ENCODE measurements at regions not wholly inside any gene's neighbourhood (a gene's known extent, or its start where the extent isn't known, plus 50 kb on each side); places are given as distances from the start of the nearest gene placed in this dataset.

GRCh38 chr1:217079584-217079983 is 356.4 kb upstream of the ESRRG start:
- H3K36me3 ChIP-seq (ENCODE audit: control insufficient read depth in 2 of 2, insufficient read depth in 2 of 2, low read length in 1 of 2): no peaks in the 10 kb centered on the region
- TF ChIP-seq TAF1 (IDR thresholded peaks at IDR 0.05; ENCODE audit: borderline replicate concordance, low read depth, low read length): no peak
- no peak for TF ChIP-seq ELK1 (IDR thresholded peaks at IDR 0.05; ENCODE audit: low read depth, low read length)
- no peak for TF ChIP-seq TCF12 (IDR thresholded peaks at IDR 0.05; ENCODE audit: low read depth, low read length)
- no peak for TF ChIP-seq TCF7 (IDR thresholded peaks at IDR 0.05; ENCODE audit: borderline replicate concordance)
- TF ChIP-seq POLR2A (IDR thresholded peaks at IDR 0.05; ENCODE audit: low read depth, low read length): no peak
- TF ChIP-seq MEF2A (IDR thresholded peaks at IDR 0.05; ENCODE audit: insufficient read depth, low read depth, low read length): no peak
- TF ChIP-seq E4F1 (IDR thresholded peaks at IDR 0.05; ENCODE audit: borderline replicate concordance, partially characterized antibody): no peak
- no peak for TF ChIP-seq PBX3 (IDR thresholded peaks at IDR 0.05; ENCODE audit: insufficient replicate concordance, low read depth, low read length)
- TF ChIP-seq PML (IDR thresholded peaks at IDR 0.05; ENCODE audit: low read length): no peak
- no peak for TF ChIP-seq IRF4 (IDR thresholded peaks at IDR 0.05; ENCODE audit: low read depth, low read length)
- no peak for TF ChIP-seq KDM1A (IDR thresholded peaks at IDR 0.05; ENCODE audit: borderline replicate concordance)
- no peak for TF ChIP-seq ESRRA (IDR thresholded peaks at IDR 0.05; ENCODE audit: low read length)
- no peak for TF ChIP-seq ZBTB33 (IDR thresholded peaks at IDR 0.05)
- no peak for TF ChIP-seq SMC3 (IDR thresholded peaks at IDR 0.05; ENCODE audit: borderline replicate concordance, low read length)
- no peak for TF ChIP-seq CHD1 (IDR thresholded peaks at IDR 0.05; ENCODE audit: low read depth, low read length)
- no peak for TF ChIP-seq HDAC6 (IDR thresholded peaks at IDR 0.05; ENCODE audit: unreplicated experiment)
- TF ChIP-seq HCFC1 (IDR thresholded peaks at IDR 0.05; ENCODE audit: low read length): no peak
- no peak overlapping the region for H2AFZ ChIP-seq (ENCODE audit: control insufficient read depth, low read depth, low read length)
- SMC1A ChIA-PET (ENCODE audit: uncharacterized antibody, unreplicated experiment): no interaction called here
- DNase-seq (ENCODE audit: low read depth, low spot score) (no peak), FAIRE-seq (no peak), ATAC-seq (no peak)
- CTCF ChIA-PET: no interaction called here
- RAD21 ChIA-PET (ENCODE audit: unreplicated experiment): no interaction called here
- no peak overlapping the region for H3K27ac ChIP-seq (ENCODE audit: control insufficient read depth, insufficient read depth)
- in situ Hi-C loops (cut with MboI) (no loop called here), intact Hi-C loops (cut with micrococcal nuclease; ENCODE audit: unreplicated experiment) (no loop called here)
- H3K27me3 ChIP-seq (replicated peaks in 1 of 2; ENCODE audit: control insufficient read depth in 2 of 2, insufficient read depth in 2 of 2, low read length in 1 of 2): no peaks in the 10 kb centered on the region; a peak in 2 of 4 replicates
- no peak overlapping the region for H3K4me2 ChIP-seq (ENCODE audit: control insufficient read depth, insufficient read depth)
- H3K4me3 ChIP-seq: no peak overlapping the region
- H3K4me1 ChIP-seq (ENCODE audit: control insufficient read depth, insufficient read depth, low read length): no peaks in the 10 kb centered on the region
- BruUV-seq (replicated peaks): no TSS peak
- H3K79me2 ChIP-seq (ENCODE audit: control insufficient read depth, insufficient read depth, low read length): no peaks in the 10 kb centered on the region
- no peaks in the 10 kb centered on the region for H4K20me1 ChIP-seq (ENCODE audit: control insufficient read depth, insufficient read depth)
- H3K9me3 ChIP-seq (replicated peaks; ENCODE audit: control insufficient read depth, insufficient read depth, low read length): no peaks in the 10 kb centered on the region
- POLR2A ChIA-PET: no interaction called here
- no peak overlapping the region for H3K9ac ChIP-seq (ENCODE audit: control insufficient read depth, insufficient read depth, low read length)
- WGBS (ENCODE audit: insufficient coverage, insufficient replicate concordance, low lambda C conversion rate, missing lambda C conversion rate): 12% methylated on average over 3 of the region's 3 CpGs

All from GM12878 (cell line).